HL-60 (cell line): ENCODE measurements at regions not wholly inside any gene's neighbourhood (a gene's known extent, or its start where the extent isn't known, plus 50 kb on each side); places are given as distances from the start of the nearest gene placed in this dataset.

ENCODE experiments used
- DNase-seq, 2 experiments: peaks; one replicate each; pipeline ENCODE4 v3.0.0-alpha.2; 2010 to 2020; ENCODE audit warnings: low read depth in 1 of 2, low spot score in 1 of 2
- H3K27ac ChIP-seq: fragments of 250-450 bp; sonication (Bioruptor Pico); replicated peaks from 2 replicates; pipeline ENCODE4 v1.5.1; 2020; ENCODE audit warnings: mild to moderate bottlenecking, moderate library complexity
- H3K27me3 ChIP-seq: fragments of 250-450 bp; sonication (Bioruptor Pico); 2 replicates; pipeline ENCODE4 v1.5.1; 2021; ENCODE audit warnings: mild to moderate bottlenecking, moderate library complexity; ENCODE audit not compliant: insufficient read depth, poor library complexity, severe bottlenecking
- H3K4me3 ChIP-seq: replicated peaks from 2 replicates; pipeline ENCODE4 v1.5.1; 2011; ENCODE audit warnings: mild to moderate bottlenecking, control low read depth, low read length; ENCODE audit not compliant: insufficient read depth
- CTCF ChIP-seq: IDR thresholded peaks from one replicate; pipeline ENCODE4 v1.5.1; 2011; ENCODE audit warnings: low read length, control low read depth, inconsistent platforms; ENCODE audit not compliant: insufficient read depth
- GABPA ChIP-seq: IDR thresholded peaks from 2 replicates; pipeline ENCODE4 v1.6.1; 2012; ENCODE audit warnings: low read depth
- POLR2AphosphoS5 ChIP-seq: IDR thresholded peaks from 2 replicates; pipeline ENCODE4 v1.6.1; 2012; ENCODE audit warnings: low read depth
- REST ChIP-seq: IDR thresholded peaks from 2 replicates; pipeline ENCODE4 v1.6.1; 2012; ENCODE audit warnings: low read depth; ENCODE audit not compliant: insufficient replicate concordance
- SPI1 ChIP-seq: IDR thresholded peaks from 2 replicates; pipeline ENCODE4 v1.6.1; 2012; ENCODE audit warnings: low read depth, mild to moderate bottlenecking, borderline replicate concordance

GRCh38 chr7:10212649-10213048 lies 761.0 kb upstream of the PHF14 start:
- TF ChIP-seq REST, result no peak
- TF ChIP-seq GABPA, result no peak
- no peak for TF ChIP-seq CTCF
- no peak for TF ChIP-seq POLR2AphosphoS5
- TF ChIP-seq SPI1, result no peak
- no peak overlapping the region for H3K4me3 ChIP-seq

GRCh38 chr7:10216462-10216861 lies 757.2 kb upstream of the PHF14 start:
- DNase-seq, result no peak
- Histone ChIP-seq H3K4me3 (no peak overlapping the region), H3K27me3 (no peaks in the 10 kb centered on the region), H3K27ac (no peak overlapping the region)
- TF ChIP-seq REST (no peak), POLR2AphosphoS5 (no peak), GABPA (no peak), SPI1 (no peak), CTCF (no peak)

More at GRCh38 chr7:10212649-10213048, 761.0 kb upstream of the PHF14 start:
- DNase-seq, result no peak
- Histone ChIP-seq H3K27ac (no peak overlapping the region), H3K27me3 (no peaks in the 10 kb centered on the region)

GRCh38 chr7:10221084-10221483 lies 752.6 kb upstream of the PHF14 start:
- no peak for DNase-seq
- TF ChIP-seq GABPA (no peak), CTCF (no peak)
- Histone ChIP-seq H3K4me3 (no peak overlapping the region), H3K27me3 (no peaks in the 10 kb centered on the region), H3K27ac (no peak overlapping the region)

GRCh38 chr7:10222976-10223375 lies 750.7 kb upstream of the PHF14 start:
- Histone ChIP-seq H3K4me3 (no peak overlapping the region), H3K27me3 (no peaks in the 10 kb centered on the region), H3K27ac (no peak overlapping the region)
- TF ChIP-seq REST, result no peak
- no peak for TF ChIP-seq SPI1
- no peak for TF ChIP-seq POLR2AphosphoS5
- TF ChIP-seq CTCF, result no peak
- DNase-seq, result no peak
